Fibroblast of pulmonary artery (primary cell): ENCODE measurements at regions not wholly inside any gene's neighbourhood (a gene's known extent, or its start where the extent isn't known, plus 50 kb on each side); places are given as distances from the start of the nearest gene placed in this dataset.
A peak's percentile ranks its signal among the peaks of the same experiment; 100 is the strongest.

Experiments used
- DNase-seq: peaks from one replicate; pipeline ENCODE4 v3.0.0-alpha.2; 2010; ENCODE audit warnings: low read depth
- H3K4me3 ChIP-seq: replicated peaks from 2 replicates; pipeline ENCODE4 v1.5.1; 2011; ENCODE audit warnings: low read depth, mild to moderate bottlenecking, control low read depth, low read length, moderate library complexity
- CTCF ChIP-seq: IDR thresholded peaks from 2 replicates; pipeline ENCODE4 v1.5.1; 2011; ENCODE audit warnings: mild to moderate bottlenecking, control low read depth, low read length, inconsistent platforms; ENCODE audit errors: missing control alignments

- no peak for DNase-seq
- TF ChIP-seq CTCF: no peak
- H3K4me3 ChIP-seq: no peak overlapping the region
These were observed 112.5 kb upstream of the PHACTR3 start for GRCh38 chr20:59491884-59492283.

GRCh38 chr20:59493926-59494325 lies 110.4 kb upstream of the PHACTR3 start:
- no peak overlapping the region for H3K4me3 ChIP-seq
- no peak for TF ChIP-seq CTCF
- DNase-seq: no peak

GRCh38 chr20:59495166-59495565 lies 109.2 kb upstream of the PHACTR3 start:
- DNase-seq: no peak
- no peak overlapping the region for H3K4me3 ChIP-seq
- TF ChIP-seq CTCF: no peak

GRCh38 chr20:59495894-59496510 lies 108.3 kb upstream of the PHACTR3 start:
- DNase-seq: peak; percentile 70
- peak; percentile 88 for TF ChIP-seq CTCF
- H3K4me3 ChIP-seq: no peak overlapping the region

- no peak for TF ChIP-seq CTCF
- DNase-seq: no peak
- H3K4me3 ChIP-seq: no peak overlapping the region
These were observed 106.0 kb upstream of the PHACTR3 start for GRCh38 chr20:59498291-59498690.

GRCh38 chr20:59499863-59500262 lies 104.5 kb upstream of the PHACTR3 start:
- DNase-seq: no peak
- H3K4me3 ChIP-seq: no peak overlapping the region
- no peak for TF ChIP-seq CTCF

- DNase-seq: no peak
- no peak overlapping the region for H3K4me3 ChIP-seq
- TF ChIP-seq CTCF: no peak
These were observed 95.6 kb upstream of the PHACTR3 start for GRCh38 chr20:59508729-59509128.
